ENCODE measurements at regions not wholly inside any gene's neighbourhood (a gene's known extent, or its start where the extent isn't known, plus 50 kb on each side); places are given as distances from the start of the nearest gene placed in this dataset.

DNA sequence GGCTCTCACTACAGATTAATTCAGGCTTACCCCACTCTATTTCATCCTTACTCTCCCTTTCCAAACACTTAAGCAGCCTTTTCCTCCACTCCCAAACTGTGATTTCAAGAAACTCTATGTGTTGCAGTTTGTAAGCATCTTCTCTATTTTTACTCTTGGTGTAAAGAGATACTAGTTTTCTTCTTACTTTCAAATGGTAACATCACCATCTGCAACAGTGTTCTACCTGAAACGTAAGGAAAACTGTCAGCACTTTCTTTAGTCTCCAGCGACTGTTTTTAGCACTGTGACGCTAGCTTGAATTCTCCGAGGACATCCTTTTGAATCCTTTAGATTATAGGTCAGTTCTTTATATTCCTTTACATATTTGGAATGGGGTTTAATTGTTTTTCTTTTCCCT lies 335.2 kb downstream of the PDGFC start:
- TF ChIP-seq, protein P1, sequence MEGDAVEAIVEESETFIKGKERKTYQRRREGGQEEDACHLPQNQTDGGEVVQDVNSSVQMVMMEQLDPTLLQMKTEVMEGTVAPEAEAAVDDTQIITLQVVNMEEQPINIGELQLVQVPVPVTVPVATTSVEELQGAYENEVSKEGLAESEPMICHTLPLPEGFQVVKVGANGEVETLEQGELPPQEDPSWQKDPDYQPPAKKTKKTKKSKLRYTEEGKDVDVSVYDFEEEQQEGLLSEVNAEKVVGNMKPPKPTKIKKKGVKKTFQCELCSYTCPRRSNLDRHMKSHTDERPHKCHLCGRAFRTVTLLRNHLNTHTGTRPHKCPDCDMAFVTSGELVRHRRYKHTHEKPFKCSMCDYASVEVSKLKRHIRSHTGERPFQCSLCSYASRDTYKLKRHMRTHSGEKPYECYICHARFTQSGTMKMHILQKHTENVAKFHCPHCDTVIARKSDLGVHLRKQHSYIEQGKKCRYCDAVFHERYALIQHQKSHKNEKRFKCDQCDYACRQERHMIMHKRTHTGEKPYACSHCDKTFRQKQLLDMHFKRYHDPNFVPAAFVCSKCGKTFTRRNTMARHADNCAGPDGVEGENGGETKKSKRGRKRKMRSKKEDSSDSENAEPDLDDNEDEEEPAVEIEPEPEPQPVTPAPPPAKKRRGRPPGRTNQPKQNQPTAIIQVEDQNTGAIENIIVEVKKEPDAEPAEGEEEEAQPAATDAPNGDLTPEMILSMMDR (IDR thresholded peaks at IDR 0.05), result no peak
- TF ChIP-seq EZH2 (IDR thresholded peaks at IDR 0.05) (no peak), EZH2phosphoT487 (IDR thresholded peaks at IDR 0.05) (no peak)

Measured in neural progenitor cell (in vitro differentiated cells).